ENCODE measurements at regions not wholly inside any gene's neighbourhood (a gene's known extent, or its start where the extent isn't known, plus 50 kb on each side); places are given as distances from the start of the nearest gene placed in this dataset.

DNA sequence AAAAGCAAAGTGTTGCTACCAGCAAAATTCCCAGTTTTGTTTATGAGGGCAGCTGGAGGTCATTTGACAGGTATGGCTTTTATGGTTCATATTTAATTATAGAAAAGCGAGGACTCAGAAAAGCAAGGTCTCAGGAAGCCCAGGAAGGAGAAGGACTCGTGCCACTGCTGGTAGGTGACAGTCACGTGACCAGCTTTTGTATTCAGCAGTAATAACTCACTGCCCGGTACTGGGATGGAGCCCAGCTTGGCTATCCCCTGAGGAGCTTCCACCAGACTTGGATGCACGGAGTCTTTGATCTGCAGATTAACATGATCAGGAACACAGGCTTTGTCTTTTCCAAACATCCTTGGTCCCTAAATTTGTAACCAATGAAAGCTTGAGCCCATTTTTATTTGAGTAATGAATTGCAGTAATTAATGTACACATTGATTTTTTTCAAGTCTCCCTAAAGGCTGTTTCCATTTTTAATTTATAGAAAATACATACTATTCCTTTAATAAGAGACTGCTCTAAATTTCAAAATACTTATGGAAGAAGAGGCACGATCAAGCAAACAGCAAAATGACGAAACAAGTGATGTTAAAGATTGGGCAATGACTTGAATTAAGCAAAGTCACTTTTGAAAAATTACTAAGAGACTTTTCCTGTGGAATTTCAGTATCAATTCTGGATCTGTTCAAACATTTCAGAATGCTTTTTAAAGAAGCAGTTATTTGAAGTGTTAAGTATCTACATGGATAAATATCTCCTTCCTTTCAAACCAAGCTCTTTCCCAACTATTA, 251.7 kb upstream of the HNRNPA3 start:
- Mint-ChIP-seq H3K9me3 (ENCODE audit: low read depth, unreplicated experiment) (no peaks in the 10 kb centered on the region), H3K4me1 (ENCODE audit: low read depth, unreplicated experiment) (no peaks in the 10 kb centered on the region), H3K27ac (ENCODE audit: unreplicated experiment) (no peak overlapping the region), H3K4me3 (ENCODE audit: low read depth, unreplicated experiment) (no peak overlapping the region), H3K36me3 (ENCODE audit: insufficient read depth, unreplicated experiment) (no peaks in the 10 kb centered on the region), H3K27me3 (ENCODE audit: unreplicated experiment) (peaks cover 91% of the 10 kb centered on the region)
- no TSS peak for BruUV-seq (replicated peaks)
- CTCF ChIA-PET, result no interaction called here
- no peak for DNase-seq
- intact Hi-C loops (cut with micrococcal nuclease; ENCODE audit: unreplicated experiment), result no loop called here
- TF ChIP-seq, protein P1, sequence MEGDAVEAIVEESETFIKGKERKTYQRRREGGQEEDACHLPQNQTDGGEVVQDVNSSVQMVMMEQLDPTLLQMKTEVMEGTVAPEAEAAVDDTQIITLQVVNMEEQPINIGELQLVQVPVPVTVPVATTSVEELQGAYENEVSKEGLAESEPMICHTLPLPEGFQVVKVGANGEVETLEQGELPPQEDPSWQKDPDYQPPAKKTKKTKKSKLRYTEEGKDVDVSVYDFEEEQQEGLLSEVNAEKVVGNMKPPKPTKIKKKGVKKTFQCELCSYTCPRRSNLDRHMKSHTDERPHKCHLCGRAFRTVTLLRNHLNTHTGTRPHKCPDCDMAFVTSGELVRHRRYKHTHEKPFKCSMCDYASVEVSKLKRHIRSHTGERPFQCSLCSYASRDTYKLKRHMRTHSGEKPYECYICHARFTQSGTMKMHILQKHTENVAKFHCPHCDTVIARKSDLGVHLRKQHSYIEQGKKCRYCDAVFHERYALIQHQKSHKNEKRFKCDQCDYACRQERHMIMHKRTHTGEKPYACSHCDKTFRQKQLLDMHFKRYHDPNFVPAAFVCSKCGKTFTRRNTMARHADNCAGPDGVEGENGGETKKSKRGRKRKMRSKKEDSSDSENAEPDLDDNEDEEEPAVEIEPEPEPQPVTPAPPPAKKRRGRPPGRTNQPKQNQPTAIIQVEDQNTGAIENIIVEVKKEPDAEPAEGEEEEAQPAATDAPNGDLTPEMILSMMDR (IDR thresholded peaks at IDR 0.05; ENCODE audit: unreplicated experiment), result no peak

DNA sequence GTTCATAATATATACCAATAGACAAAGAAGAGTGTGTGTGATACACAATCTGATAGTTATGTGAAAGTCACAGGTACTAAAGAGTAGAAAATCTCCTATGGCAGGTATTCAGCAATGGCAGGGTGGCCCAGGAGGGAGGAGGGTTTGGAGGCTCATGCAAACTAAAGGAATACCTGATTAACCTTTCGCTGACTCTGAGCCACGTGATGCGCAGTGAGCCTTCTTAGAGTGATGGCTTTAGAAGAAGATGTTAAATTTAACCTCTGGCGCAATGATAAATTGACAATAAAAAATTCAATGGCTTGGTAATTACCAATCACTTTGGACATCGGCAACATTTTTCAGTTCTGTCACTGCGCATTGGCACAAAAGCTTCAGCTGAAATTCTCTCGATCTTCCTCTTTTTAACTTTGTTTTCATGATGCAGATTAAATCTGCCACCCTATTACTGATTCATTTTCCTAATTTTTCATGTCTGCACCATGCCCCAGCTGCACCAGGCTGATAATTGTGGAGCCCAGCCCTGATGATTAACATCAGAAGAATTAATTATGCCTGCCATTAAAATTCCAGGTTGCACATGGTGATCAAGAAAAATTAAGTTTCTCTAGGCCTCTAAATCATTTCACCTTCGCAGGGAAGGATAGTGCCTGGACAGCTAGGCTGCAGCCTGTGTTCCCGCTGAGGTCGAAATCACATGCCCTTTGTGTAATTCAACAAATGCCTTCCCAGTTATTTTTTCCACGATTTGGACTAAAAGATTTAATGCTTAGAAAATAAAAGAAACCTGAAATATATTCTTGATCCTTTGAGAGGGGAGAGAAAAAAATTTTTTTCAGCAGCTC, 250.6 kb upstream of the HNRNPA3 start:
- CTCF ChIA-PET, result no interaction called here
- no peaks in the 10 kb centered on the region for H3K9me3 Mint-ChIP-seq (ENCODE audit: low read depth, unreplicated experiment)

DNA sequence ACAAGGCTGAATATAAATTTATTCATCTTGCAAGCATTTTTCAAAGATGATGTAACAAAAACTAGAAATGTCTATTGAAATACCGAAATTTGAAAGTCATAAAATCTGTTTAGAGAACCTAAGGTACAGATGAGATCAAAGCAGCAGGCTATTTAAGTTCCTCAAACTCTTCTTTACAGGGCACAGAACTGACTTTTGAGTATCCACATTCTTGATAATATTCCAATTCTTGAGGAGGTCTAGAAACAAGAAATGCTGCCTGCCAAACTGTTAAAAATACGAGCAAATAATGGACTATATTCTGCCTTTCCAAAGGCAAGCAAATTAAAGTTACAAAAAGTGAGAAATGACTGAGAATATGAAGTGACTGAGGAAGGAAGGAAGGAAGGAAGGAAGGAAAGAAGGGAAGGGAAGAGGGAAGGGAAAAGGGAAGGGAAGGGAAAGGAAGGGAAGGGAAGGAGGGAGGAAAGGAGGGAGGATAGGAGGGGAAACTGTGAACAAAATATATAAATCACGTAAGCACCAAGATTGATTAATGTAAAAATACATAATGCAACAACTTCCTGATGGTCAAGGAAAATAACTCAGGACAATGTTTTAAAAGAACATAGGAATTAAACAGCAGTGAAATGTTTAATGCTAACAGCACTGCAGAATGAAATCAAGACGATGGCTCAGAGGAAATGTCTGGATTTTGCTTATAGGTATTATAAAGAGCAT, 248.9 kb upstream of the HNRNPA3 start:
- DNase-seq, result no peak
- intact Hi-C loops (cut with micrococcal nuclease; ENCODE audit: unreplicated experiment), result no loop called here
- Mint-ChIP-seq H3K27me3 (ENCODE audit: unreplicated experiment) (peaks cover 78% of the 10 kb centered on the region), H3K27ac (ENCODE audit: unreplicated experiment) (no peak overlapping the region), H3K36me3 (ENCODE audit: insufficient read depth, unreplicated experiment) (no peaks in the 10 kb centered on the region), H3K9me3 (ENCODE audit: low read depth, unreplicated experiment) (no peaks in the 10 kb centered on the region), H3K4me3 (ENCODE audit: low read depth, unreplicated experiment) (no peak overlapping the region), H3K4me1 (ENCODE audit: low read depth, unreplicated experiment) (no peaks in the 10 kb centered on the region)
- TF ChIP-seq, protein P1 (IDR thresholded peaks at IDR 0.05; ENCODE audit: unreplicated experiment), result no peak
- CTCF ChIA-PET, result no interaction called here
- BruUV-seq (replicated peaks), result no TSS peak

More for the DNA sequence above, 250.6 kb upstream of the HNRNPA3 start:
- H3K4me1 Mint-ChIP-seq (ENCODE audit: low read depth, unreplicated experiment), result no peaks in the 10 kb centered on the region
- DNase-seq, result no peak
- no peaks in the 10 kb centered on the region for H3K36me3 Mint-ChIP-seq (ENCODE audit: insufficient read depth, unreplicated experiment)
- BruUV-seq (replicated peaks), result no TSS peak
- peaks cover 87% of the 10 kb centered on the region for H3K27me3 Mint-ChIP-seq (ENCODE audit: unreplicated experiment)
- intact Hi-C loops (cut with micrococcal nuclease; ENCODE audit: unreplicated experiment), result no loop called here
- no peak overlapping the region for H3K4me3 Mint-ChIP-seq (ENCODE audit: low read depth, unreplicated experiment)
- TF ChIP-seq, protein P1 (IDR thresholded peaks at IDR 0.05; ENCODE audit: unreplicated experiment), result no peak
- H3K27ac Mint-ChIP-seq (ENCODE audit: unreplicated experiment), result no peak overlapping the region

DNA sequence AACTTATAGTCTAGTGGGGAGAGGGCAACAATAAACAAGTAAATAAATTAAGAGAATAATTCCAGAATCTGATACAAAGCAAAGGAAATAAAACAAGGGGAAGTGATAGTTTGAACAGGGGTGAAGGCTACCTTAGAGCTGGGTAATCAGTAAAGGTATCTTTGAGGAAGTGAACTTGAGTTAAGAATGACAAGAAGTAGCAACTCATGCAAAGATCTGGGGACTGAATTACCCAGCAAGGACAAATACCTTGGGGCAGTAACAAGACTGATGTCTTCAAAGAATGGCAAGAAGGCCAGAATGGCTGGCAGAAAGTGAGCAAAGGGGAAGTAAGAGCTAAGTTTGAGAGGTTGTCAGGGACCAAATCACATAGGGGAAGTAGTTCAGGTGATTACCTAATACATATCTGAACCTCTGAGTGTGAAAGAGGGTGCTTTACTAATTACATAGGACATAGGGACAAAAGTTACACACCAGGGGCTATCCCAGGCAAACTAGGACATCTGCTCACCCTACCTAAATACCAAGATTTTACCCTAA, 244.6 kb upstream of the HNRNPA3 start:
- CTCF ChIA-PET, result no interaction called here
- no peak overlapping the region for H3K27ac Mint-ChIP-seq (ENCODE audit: unreplicated experiment)
- H3K36me3 Mint-ChIP-seq (ENCODE audit: insufficient read depth, unreplicated experiment), result peaks cover 3% of the 10 kb centered on the region
- TF ChIP-seq, protein P1 (IDR thresholded peaks at IDR 0.05; ENCODE audit: unreplicated experiment), result no peak
- no peaks in the 10 kb centered on the region for H3K4me1 Mint-ChIP-seq (ENCODE audit: low read depth, unreplicated experiment)
- no peaks in the 10 kb centered on the region for H3K9me3 Mint-ChIP-seq (ENCODE audit: low read depth, unreplicated experiment)
- H3K27me3 Mint-ChIP-seq (ENCODE audit: unreplicated experiment), result peaks cover 54% of the 10 kb centered on the region
- intact Hi-C loops (cut with micrococcal nuclease; ENCODE audit: unreplicated experiment), result no loop called here
- no peak for DNase-seq
- H3K4me3 Mint-ChIP-seq (ENCODE audit: low read depth, unreplicated experiment), result no peak overlapping the region
- BruUV-seq (replicated peaks), result no TSS peak

Data from Calu3 (cell line).